ENCODE measurements at regions not wholly inside any gene's neighbourhood (a gene's known extent, or its start where the extent isn't known, plus 50 kb on each side); places are given as distances from the start of the nearest gene placed in this dataset.
"Not testable (repeated sequence)": the region's sequence is repeated elsewhere in the genome, so short reads cannot be mapped to it uniquely, and the experiment has no call there.

DNA sequence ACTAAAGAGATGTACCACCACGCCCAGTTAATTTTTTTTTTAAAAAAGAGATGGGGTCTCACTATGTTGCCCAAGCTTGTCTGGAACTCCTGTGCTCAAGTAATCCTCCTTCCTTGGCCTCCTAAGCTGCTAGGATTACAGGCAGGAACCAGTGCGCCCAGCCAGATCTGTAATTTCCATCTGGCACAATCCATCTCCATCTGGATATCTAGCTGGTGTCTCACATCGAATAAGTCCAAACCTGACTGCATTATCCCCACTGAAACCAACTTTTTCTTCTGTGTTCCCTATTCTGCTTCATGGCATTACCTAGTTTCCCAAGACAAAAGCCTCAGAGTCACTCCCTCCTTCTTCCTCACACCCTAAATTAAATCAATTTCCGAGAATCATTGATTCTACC is 125.8 kb upstream of the TEX13C start:
- no peak for ATAC-seq
- DNase-seq (ENCODE audit: low spot score) = no peak

GRCh38 chrX:125198546-125198945 is 121.1 kb upstream of the TEX13C start:
- DNase-seq (ENCODE audit: low spot score) (no peak), ATAC-seq (no peak)

DNA sequence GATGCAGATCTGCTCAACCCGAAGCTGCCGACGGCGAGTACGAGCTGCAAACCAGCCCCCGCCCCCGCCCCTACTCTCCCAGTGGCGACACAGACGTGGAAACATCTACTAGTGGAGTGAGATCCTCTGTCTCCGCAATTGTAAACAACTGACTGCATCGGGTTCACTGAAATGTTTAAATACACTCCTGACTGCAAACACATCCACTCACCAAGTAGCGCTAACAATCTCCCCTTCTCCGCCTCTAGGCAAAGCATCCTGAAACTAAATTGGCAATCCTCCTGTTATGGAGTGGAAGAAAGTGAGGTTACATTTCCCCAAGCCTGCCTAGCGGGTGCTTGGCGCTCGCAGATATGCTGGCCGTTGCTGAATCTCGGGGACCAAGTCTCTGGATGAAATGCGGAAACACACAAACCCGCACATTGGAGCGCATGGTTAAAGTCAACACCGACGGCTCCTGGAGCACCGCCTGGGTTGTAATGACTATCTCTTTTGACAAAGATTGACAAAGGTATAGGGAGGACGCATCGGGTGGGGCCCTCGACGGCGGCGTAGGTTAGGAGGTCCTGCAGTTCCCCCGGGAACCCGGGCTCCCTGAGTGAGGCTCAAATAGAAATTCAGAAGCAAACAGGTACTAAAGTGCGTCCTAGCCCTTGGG is 117.0 kb upstream of the TEX13C start:
- no peak for DNase-seq (ENCODE audit: low spot score)

DNA sequence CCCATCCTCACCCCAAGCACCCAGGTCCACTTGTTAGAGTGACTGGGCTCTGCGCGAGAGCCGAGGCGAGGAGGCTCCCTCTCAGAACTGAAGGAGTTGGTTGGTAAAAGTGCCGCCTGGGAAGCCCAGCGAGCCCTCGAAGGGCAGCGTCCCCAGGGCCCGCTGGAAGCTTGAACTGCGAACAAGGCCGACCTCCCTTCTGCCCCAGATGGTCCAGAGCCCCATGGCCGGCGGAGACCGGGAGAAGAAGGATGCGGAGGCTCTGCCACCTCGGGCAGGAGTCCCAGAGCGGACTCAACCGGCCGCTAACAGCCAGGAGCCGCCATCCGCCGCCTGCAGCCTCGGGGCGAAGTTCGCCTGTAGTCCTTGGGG is 116.3 kb upstream of the TEX13C start:
- DNase-seq (ENCODE audit: low spot score) (no peak), ATAC-seq (peak; percentile 12)

More for the DNA sequence above, 117.0 kb upstream of the TEX13C start:
- ATAC-seq = no peak

DNA sequence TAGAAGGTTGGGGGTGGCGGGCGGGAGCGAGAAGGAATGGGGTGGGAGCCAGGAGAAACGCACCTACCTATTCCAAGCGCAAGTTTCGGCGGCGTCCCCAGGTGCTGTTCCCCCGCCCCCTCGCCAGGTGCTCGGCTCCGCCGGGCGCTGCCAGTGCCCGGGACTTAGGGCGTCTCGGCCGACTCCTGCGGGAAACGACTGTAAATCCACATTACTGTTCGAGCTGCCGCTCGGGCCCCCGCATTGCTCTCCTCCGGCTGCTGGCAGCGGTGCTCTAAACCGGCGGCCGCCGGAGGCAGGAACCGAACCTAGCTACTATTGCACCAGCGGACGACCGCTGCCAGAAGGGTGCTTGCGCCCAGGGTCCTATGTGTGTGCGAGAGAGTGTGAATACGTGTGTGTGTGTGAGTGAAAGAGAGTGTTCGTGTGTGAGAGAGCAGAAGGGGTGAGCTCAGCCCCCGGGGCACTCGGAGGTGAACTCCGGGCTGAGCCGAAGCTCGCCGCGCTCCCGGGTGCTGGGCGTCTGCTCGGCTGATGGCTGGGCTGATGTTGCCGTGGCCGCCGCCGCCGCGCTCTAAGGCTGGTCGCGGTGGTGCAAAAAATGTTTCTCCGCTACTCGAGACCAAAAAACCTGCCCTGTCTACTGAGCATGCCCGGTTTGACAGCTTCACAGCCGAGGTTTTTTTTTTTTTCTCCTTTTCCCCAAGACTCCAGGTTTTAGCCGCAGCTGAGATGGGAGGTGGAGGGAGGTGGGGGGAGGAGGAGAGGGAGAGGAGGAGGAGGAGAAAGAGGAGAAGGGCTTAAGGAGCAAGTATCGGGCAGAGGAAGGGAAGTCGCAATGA is 115.7 kb upstream of the TEX13C start:
- DNase-seq (ENCODE audit: low spot score) = peak; percentile 48
- peak; percentile 44 for ATAC-seq

DNA sequence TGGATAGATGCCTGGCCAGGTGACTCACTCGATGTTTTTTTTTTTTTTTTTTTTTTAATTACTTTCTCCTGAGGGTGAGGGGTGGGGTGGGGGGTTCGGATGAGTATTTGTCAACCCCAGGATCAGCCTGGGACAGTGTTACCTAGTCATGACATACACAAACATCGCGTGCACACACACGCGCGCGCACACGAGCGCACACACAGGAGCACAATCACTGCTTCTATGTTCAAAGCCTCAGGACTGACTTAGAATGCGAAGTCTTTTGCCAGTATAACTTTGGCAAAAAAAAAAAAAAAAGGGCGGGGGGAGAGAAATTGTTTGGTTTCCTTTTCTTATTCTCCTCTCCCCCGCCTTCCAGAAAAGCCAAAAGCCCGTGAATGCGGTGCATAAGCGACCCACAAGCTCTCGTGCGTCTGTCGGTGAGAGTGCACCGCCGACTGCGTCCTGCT is 115.0 kb upstream of the TEX13C start:
- ATAC-seq (peak; percentile 6), DNase-seq (ENCODE audit: low spot score) (no peak)

GRCh38 chrX:125205133-125205917 is 114.3 kb upstream of the TEX13C start:
- ATAC-seq (peak; percentile 86), DNase-seq (ENCODE audit: low spot score) (peak; percentile 79)

GRCh38 chrX:125205918-125206665 is 113.6 kb upstream of the TEX13C start:
- DNase-seq (ENCODE audit: low spot score) (peak; percentile 47), ATAC-seq (peak; percentile 59)

DNA sequence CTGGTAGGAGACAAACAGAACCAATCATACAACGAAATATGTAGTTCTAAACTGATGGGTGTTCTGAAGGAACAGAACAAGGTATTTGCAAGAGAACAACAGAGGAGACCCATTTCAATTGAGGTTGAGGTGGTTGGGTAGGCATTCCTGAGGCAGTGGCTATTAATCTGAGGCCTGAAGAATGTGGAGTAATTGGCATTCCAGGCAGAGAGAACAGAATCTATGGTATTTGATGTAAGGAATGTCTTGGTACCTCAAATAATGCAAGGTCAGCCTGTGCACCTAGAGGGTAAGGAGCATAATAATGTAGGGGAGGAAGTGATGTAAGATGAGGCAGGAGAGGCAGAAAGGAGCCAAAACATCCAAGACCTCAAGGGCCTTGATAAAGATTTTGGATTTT is 109.5 kb upstream of the TEX13C start:
- DNase-seq (ENCODE audit: low spot score) (no peak), ATAC-seq (no peak)

GRCh38 chrX:125219852-125220251 is 99.8 kb upstream of the TEX13C start:
- no peak for DNase-seq (ENCODE audit: low spot score)
- no peak for ATAC-seq

- ATAC-seq (no peak), DNase-seq (ENCODE audit: low spot score) (no peak)
These were observed 82.7 kb upstream of the TEX13C start for GRCh38 chrX:125236955-125237354.

DNA sequence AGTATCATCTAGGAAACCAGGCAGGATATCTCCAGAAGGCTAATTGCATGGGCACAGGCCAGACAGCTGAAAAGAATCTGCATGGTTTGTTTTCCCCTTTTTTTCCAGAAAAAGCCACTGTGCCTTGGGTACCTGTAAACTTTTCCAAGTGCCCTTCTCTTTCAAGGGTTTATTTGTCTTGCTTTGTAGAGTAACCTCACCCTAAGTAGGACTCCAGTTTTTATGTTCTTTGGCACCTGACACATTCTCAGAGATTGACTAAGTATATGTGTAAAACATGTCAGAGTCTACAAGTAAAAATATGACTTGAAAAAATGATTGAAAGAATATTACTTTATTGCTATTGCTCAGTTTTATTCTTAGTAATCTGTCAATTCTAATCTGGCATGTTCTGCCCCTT is 70.7 kb upstream of the TEX13C start:
- ATAC-seq = no peak
- DNase-seq (ENCODE audit: low spot score) = no peak

GRCh38 chrX:125255759-125256158 is 63.9 kb upstream of the TEX13C start:
- not testable (repeated sequence) for DNase-seq (ENCODE audit: low spot score); ATAC-seq

DNA sequence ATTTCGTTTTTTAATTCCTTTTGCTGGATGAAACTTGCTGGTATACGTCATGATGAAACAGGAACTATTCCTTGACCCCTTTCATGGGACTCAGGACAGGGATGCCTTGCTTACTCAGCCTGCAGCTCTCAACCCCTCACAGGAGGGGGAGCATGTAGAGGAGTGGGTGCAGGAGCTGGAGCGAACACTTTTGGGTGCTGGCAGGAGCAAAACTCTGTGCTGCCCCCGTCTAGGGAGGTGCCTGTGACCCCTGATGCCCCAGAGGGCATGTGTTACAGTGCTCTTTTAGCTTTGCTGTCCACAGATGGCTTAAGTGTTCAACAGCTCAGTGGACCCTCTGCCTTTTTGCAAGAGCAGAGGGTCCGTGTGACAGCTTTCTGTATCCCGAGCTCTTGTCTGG is 56.8 kb upstream of the TEX13C start:
- no peak for ATAC-seq
- no peak for DNase-seq (ENCODE audit: low spot score)

GRCh38 chrX:125266153-125266660 is 53.5 kb upstream of the TEX13C start:
- no peak for ATAC-seq
- no peak for DNase-seq (ENCODE audit: low spot score)

Measured in left lobe of liver (tissue), 2 donors.